ENCODE measurements at regions not wholly inside any gene's neighbourhood (a gene's known extent, or its start where the extent isn't known, plus 50 kb on each side); places are given as distances from the start of the nearest gene placed in this dataset.

DNA sequence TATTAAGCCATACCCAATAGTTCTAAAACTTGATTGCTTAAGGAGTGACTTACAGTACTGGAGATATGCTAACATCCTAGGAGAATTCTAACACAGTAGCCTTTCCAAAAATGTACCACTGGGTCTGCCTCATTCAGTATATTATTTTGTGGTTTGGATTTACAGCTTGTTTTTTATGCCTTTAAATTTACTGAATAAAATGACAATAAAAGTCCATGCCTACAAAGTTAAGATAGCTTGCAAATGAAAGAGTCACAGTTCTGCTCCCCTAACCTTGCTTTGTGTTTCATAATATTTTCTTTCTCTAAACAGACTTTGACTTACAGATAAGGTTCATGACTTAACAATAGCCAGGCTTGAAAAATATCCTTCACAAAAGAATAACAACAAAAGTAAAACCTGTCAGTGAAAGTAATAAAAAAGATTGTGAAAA lies 951.1 kb upstream of the NUDT12 start:
- Histone ChIP-seq H3K9ac (ENCODE audit: low read length) (peak overlapping the region; percentile 46), H4K20me1 (ENCODE audit: insufficient read depth) (no peaks in the 10 kb centered on the region), H3K4me3 (replicated peaks in 1 of 2; ENCODE audit: low read depth in 1 of 2, low read length in 2 of 2) (peak overlapping the region in 1 of 2 experiments; percentile 16; a peak in 1 of 4 replicates), H3K27me3 (ENCODE audit: insufficient read depth, low read length) (no peaks in the 10 kb centered on the region), H3K9me3 (ENCODE audit: control insufficient read depth in 1 of 2, insufficient read depth in 1 of 2, low read depth in 1 of 2, low read length in 2 of 2) (peaks cover 0 to 17% of the 10 kb centered on the region in 2 experiments; a peak in 2 of 4 replicates), H3K36me3 (ENCODE audit: control insufficient read depth in 1 of 2, insufficient read depth in 2 of 2, low read length in 2 of 2) (peaks cover 0 to 17% of the 10 kb centered on the region in 2 experiments; a peak in 2 of 4 replicates), H3K9me2 (ENCODE audit: insufficient read depth) (no peaks in the 10 kb centered on the region), H3K4me1 (ENCODE audit: control insufficient read depth in 1 of 2, insufficient read depth in 2 of 2, low read length in 2 of 2) (peaks cover 30 to 43% of the 10 kb centered on the region in 2 experiments), H3K4me2 (ENCODE audit: low read length) (peak overlapping the region; percentile 67), H3K79me2 (ENCODE audit: insufficient read depth, low read length) (no peaks in the 10 kb centered on the region), H2AFZ (ENCODE audit: low read depth, low read length, poor library complexity, severe bottlenecking) (peak overlapping the region; percentile 78), H3K27ac (ENCODE audit: low read depth, low read length) (peak overlapping the region; percentile 93)
- TF ChIP-seq FOSL1 (IDR thresholded peaks at IDR 0.05; ENCODE audit: low read depth) (no peak), SIN3A (IDR thresholded peaks at IDR 0.05; ENCODE audit: low read depth) (no peak), JUND (IDR thresholded peaks at IDR 0.05) (no peak), TCF7L2 (IDR thresholded peaks at IDR 0.05; ENCODE audit: borderline replicate concordance, extremely low read depth, insufficient read depth, insufficient read length) (no peak), RAD21 (IDR thresholded peaks at IDR 0.05; ENCODE audit: low read depth) (no peak), POLR2A (IDR thresholded peaks at IDR 0.05; ENCODE audit: borderline replicate concordance, extremely low read depth, insufficient read depth, insufficient read length) (no peak), EZH2 (IDR thresholded peaks at IDR 0.05) (no peak), CBX3 (IDR thresholded peaks at IDR 0.05; ENCODE audit: low read depth) (no peak), ZNF274 (IDR thresholded peaks at IDR 0.05; ENCODE audit: low read depth, low read length) (no peak), EGR1 (IDR thresholded peaks at IDR 0.05; ENCODE audit: low read depth) (no peak), POLR2AphosphoS5 (IDR thresholded peaks at IDR 0.05; ENCODE audit: low read depth, low read length) (no peak), CEBPB (IDR thresholded peaks at IDR 0.05; ENCODE audit: low read depth) (no peak), YY1 (IDR thresholded peaks at IDR 0.05; ENCODE audit: extremely low read depth, insufficient replicate concordance, low read depth, low read length) (no peak), ZFX (IDR thresholded peaks at IDR 0.05) (no peak), SP1 (IDR thresholded peaks at IDR 0.05; ENCODE audit: low read depth) (no peak)
- TF ChIP-seq, protein P1, sequence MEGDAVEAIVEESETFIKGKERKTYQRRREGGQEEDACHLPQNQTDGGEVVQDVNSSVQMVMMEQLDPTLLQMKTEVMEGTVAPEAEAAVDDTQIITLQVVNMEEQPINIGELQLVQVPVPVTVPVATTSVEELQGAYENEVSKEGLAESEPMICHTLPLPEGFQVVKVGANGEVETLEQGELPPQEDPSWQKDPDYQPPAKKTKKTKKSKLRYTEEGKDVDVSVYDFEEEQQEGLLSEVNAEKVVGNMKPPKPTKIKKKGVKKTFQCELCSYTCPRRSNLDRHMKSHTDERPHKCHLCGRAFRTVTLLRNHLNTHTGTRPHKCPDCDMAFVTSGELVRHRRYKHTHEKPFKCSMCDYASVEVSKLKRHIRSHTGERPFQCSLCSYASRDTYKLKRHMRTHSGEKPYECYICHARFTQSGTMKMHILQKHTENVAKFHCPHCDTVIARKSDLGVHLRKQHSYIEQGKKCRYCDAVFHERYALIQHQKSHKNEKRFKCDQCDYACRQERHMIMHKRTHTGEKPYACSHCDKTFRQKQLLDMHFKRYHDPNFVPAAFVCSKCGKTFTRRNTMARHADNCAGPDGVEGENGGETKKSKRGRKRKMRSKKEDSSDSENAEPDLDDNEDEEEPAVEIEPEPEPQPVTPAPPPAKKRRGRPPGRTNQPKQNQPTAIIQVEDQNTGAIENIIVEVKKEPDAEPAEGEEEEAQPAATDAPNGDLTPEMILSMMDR (IDR thresholded peaks at IDR 0.05 in 2 of 3, conservative IDR thresholded peaks at IDR 0.05 in 1 of 3; ENCODE audit: borderline replicate concordance in 1 of 3, insufficient read depth in 1 of 3, low read depth in 2 of 3, low read length in 2 of 3) = no peak
- TF ChIP-seq, protein P2, sequence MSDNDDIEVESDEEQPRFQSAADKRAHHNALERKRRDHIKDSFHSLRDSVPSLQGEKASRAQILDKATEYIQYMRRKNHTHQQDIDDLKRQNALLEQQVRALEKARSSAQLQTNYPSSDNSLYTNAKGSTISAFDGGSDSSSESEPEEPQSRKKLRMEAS (IDR thresholded peaks at IDR 0.05) = no peak
- TF ChIP-seq, protein P3, sequence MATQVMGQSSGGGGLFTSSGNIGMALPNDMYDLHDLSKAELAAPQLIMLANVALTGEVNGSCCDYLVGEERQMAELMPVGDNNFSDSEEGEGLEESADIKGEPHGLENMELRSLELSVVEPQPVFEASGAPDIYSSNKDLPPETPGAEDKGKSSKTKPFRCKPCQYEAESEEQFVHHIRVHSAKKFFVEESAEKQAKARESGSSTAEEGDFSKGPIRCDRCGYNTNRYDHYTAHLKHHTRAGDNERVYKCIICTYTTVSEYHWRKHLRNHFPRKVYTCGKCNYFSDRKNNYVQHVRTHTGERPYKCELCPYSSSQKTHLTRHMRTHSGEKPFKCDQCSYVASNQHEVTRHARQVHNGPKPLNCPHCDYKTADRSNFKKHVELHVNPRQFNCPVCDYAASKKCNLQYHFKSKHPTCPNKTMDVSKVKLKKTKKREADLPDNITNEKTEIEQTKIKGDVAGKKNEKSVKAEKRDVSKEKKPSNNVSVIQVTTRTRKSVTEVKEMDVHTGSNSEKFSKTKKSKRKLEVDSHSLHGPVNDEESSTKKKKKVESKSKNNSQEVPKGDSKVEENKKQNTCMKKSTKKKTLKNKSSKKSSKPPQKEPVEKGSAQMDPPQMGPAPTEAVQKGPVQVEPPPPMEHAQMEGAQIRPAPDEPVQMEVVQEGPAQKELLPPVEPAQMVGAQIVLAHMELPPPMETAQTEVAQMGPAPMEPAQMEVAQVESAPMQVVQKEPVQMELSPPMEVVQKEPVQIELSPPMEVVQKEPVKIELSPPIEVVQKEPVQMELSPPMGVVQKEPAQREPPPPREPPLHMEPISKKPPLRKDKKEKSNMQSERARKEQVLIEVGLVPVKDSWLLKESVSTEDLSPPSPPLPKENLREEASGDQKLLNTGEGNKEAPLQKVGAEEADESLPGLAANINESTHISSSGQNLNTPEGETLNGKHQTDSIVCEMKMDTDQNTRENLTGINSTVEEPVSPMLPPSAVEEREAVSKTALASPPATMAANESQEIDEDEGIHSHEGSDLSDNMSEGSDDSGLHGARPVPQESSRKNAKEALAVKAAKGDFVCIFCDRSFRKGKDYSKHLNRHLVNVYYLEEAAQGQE (IDR thresholded peaks at IDR 0.05; ENCODE audit: low read depth) = no peak
- TF ChIP-seq, protein P4, sequence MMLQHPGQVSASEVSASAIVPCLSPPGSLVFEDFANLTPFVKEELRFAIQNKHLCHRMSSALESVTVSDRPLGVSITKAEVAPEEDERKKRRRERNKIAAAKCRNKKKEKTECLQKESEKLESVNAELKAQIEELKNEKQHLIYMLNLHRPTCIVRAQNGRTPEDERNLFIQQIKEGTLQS (IDR thresholded peaks at IDR 0.05) = no peak
- DNase-seq (ENCODE audit: low read depth, low spot score) (peak; percentile 18), ATAC-seq (no peak; the same call in 1 of the 2 replicates)
- CTCF ChIA-PET = interaction anchor here (1.4 kb wide), 1 partner anchor 13 kb away, joined by 4 read pairs; no protein-coding TSS in a partner anchor
- BruUV-seq (replicated peaks) = TSS peak; percentile 50
- RAD21 ChIA-PET (ENCODE audit: low non-redundant PET in 1 of 2, low total read pairs in 2 of 2, uncharacterized antibody in 2 of 2, unreplicated experiment in 2 of 2) = interaction anchor here in 1 of 2 experiments (0.6 kb wide), 1 partner anchor 983 kb away, joined by 3 read pairs; no protein-coding TSS in a partner anchor
- POLR2A ChIA-PET = interaction anchor here (1.1 to 1.6 kb wide), 2 partner anchors 18 to 28 kb away, joined by 3 to 4 read pairs; no protein-coding TSS in a partner anchor
- intact Hi-C loops (cut with micrococcal nuclease) = no loop called here

Measured in HCT116 (cell line).